ENCODE measurements at regions not wholly inside any gene's neighbourhood (a gene's known extent, or its start where the extent isn't known, plus 50 kb on each side); places are given as distances from the start of the nearest gene placed in this dataset.
"Not testable (repeated sequence)": the region's sequence is repeated elsewhere in the genome, so short reads cannot be mapped to it uniquely, and the experiment has no call there.

- no peak for DNase-seq
Measured at GRCh38 chr17:36661047-36661666, 59.8 kb downstream of the MRM1 start.

GRCh38 chr17:36661688-36662087 is 60.3 kb downstream of the MRM1 start:
- DNase-seq, result no peak

GRCh38 chr17:36665417-36665816 is 64.0 kb downstream of the MRM1 start:
- DNase-seq, result no peak

GRCh38 chr17:36667922-36668321 is 66.5 kb downstream of the MRM1 start:
- DNase-seq, result no peak

- DNase-seq, result no peak
Measured at GRCh38 chr17:36668824-36669223, 67.4 kb downstream of the MRM1 start.

DNA sequence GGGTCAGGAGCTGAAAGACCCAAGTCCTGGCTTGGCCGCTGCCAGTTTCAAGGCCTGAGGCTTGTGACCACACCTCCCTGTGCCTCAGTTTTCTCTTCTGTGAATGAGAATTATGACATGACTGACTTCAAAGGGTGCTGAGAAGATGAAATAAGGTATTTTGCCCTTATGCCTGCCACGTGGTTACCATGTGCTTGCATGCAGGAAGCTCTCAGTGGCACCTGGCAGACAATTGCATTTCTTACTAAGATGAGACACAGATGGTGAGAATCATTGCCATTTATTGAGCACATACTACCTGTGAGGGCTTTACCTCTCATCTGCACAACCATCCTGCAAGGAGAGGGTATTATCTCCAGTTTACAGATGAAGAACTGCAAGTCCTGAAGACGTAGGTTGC is 69.8 kb downstream of the MRM1 start:
- DNase-seq, result no peak

DNA sequence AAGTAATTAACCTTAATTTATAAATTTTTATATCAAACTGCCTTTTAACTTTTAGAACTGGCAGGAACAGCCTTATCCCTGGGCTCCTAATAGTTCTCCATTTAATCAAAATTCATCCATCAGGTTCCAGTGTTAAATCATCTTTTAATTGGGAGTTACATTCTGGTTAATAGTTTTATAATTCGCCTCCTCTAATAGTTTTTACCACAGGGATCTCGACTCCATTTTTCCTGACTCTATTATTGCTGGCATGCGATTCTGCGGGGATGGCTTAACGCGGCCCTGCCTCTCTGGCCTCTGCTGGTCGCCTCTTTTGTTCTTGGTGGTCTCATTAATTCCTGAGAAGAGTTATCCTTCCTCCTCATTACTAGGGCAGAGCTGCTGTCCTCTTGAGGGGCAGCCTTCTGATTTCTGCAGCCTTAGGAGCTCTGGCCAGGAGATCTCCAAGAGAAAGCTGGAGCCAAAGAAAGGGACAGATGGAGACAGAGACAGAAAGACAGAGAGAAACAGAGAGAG is 71.1 kb downstream of the MRM1 start:
- DNase-seq, result no peak

GRCh38 chr17:36673068-36673467 is 71.7 kb downstream of the MRM1 start:
- no peak for DNase-seq

GRCh38 chr17:36673637-36674277 is 72.4 kb downstream of the MRM1 start:
- DNase-seq, result no peak

GRCh38 chr17:36674278-36674650 is 72.9 kb downstream of the MRM1 start:
- DNase-seq, result no peak

DNA sequence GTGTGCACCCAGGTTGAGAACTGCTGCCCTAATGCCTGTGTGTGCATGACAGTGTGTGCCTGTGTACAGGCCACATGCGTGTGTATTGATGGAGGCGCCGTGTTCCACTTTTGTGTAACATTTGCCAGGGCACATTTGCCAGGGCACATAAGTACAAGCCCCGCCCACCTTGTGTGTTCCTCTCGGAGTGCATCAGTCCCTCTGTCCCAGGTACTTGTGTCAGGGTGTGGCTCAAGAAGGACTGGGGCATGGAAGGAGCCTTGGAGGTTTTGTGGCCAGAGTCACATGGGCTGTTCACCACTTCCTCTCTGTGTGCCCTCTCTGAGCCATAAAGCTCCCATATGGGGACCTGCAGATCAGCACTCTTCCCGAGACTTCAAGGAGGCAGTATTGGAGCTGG is 73.9 kb downstream of the MRM1 start:
- no peak for DNase-seq

DNA sequence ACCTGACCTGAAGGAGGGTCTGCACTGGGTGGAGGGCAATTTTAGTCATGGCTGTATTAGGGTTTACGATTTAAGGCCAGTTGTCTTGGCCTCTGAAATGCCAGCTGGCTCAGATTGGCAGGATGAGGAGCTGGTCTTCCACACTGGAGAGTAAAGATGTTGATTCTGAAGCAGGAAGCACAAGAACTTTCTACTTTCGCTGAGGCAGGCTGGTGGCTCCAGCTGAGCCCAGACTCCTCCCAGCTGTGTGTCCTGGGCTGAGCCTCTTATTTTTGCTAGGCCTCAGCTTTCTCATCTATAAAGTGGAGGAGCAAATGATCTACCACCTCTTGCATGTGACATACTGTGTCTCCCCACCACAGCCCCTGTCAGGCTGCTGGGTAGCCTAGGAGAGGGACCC is 74.4 kb downstream of the MRM1 start:
- DNase-seq, result no peak

GRCh38 chr17:36679815-36680467 is 78.6 kb downstream of the MRM1 start:
- DNase-seq, result no peak

- no peak for DNase-seq
Measured at GRCh38 chr17:36680701-36681202, 79.4 kb downstream of the MRM1 start.

DNA sequence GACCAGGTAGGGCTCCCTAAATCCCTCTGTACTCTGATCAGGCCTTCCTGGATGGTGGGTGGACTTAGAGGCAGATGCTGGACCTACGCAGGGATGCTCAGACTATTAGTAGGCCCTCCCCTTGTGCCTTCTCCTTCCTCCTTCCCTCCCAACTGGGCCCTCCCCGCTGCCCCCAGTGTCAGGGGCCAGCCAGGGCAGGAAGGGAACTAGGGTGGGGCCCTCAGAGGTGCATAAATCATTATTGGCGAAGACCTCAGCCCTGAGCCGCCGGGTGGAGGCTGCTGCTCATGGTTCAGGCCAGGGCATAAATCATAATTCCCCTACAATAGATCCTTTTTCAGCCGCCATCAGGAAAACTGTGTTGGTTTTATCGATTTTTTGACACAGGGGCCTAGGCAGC is 81.4 kb downstream of the MRM1 start:
- no peak for DNase-seq

- DNase-seq, result no peak
Measured at GRCh38 chr17:36683387-36683786, 82.0 kb downstream of the MRM1 start.

GRCh38 chr17:36684134-36684533 is 82.8 kb downstream of the MRM1 start:
- DNase-seq, result no peak

- no peak for DNase-seq
Measured at GRCh38 chr17:36686123-36686669, 84.8 kb downstream of the MRM1 start.

- no peak for DNase-seq
Measured at GRCh38 chr17:36687736-36688135, 86.4 kb downstream of the MRM1 start.

DNA sequence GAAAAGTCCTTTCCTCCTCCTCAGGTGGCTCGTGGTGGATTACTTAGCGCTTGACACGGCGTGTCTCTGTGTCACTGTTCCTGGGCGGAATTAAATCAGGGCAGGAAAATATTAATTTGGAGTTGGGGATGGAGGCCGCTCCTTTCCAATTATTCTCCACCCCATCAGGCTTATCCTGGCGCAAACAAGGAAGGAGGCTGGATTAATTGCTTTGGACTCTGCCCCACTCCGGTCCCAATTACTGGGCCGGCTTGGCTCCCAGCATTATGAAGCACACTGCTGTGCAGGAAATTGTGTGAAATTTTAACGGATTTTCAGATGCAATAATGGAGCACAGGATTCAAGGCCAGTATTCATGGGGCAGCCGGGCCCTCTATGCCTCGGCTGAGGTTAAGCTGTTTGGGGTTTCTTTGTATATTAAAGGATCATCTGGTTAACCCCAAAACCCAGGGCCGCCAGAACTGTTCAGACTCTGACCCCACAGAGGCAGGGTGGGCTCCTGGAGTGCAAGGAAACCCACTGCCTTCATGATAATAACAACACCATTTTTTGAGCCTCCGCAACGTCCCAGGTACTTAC is 87.8 kb downstream of the MRM1 start:
- DNase-seq, result no peak

DNA sequence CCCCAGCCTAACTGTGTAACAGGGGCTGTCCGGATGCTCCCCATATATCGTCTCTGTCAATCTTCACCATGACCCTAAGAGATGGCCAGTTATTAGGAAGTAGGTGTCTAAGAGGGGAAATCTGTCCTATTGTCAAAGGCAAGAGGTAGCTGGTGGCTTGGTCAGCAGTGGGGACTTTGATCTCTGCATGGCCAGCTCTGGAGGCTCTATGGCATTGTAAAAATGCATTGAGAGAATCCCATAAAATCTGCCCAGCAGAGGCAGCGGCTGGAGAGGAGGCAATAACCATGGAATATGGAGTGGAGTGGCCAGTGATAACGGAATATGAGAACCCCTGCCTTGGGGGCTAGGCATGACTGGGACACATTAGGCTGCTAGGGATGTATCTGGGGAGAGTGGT is 88.8 kb downstream of the MRM1 start:
- DNase-seq, result no peak

GRCh38 chr17:36691606-36692005 is 90.2 kb downstream of the MRM1 start:
- DNase-seq, result no peak

- no peak for DNase-seq
Measured at GRCh38 chr17:36695082-36695481, 93.7 kb downstream of the MRM1 start.

DNA sequence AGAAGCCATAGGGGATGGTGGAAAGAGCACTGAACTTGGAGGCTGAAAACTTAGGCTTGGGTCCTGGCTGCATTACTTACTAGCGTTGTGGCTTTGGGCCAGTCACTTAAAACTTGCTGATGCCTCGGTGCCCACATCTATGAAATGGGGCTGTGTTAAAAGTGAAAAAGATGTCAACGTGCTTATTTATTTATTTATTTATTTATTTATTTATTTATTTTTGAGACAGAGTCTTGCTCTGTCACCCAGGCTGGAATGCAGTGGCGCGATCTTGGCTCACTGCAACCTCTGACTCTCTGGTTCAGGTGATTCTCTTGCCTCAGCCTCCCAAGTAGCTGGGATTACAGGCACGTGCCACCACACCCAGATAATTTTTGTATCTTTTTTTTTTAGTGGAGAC is 94.3 kb downstream of the MRM1 start:
- not testable (repeated sequence) for DNase-seq
